CD14-positive monocyte (primary cell): ENCODE measurements at regions not wholly inside any gene's neighbourhood (a gene's known extent, or its start where the extent isn't known, plus 50 kb on each side); places are given as distances from the start of the nearest gene placed in this dataset.

ENCODE experiments used
- DNase-seq, 3 donors: peaks; one replicate each; pipeline ENCODE4 v3.0.0-alpha.2; 2011 to 2022
- H2AFZ ChIP-seq: 2 replicates; pipeline ENCODE4 v1.6.0; 2012; ENCODE audit warnings: mild to moderate bottlenecking, low read depth, low read length, inconsistent platforms; ENCODE audit not compliant: insufficient read depth, poor library complexity, severe bottlenecking
- H3K27ac ChIP-seq, 2 donors: 1 replicate in 1 of 2; 2 replicates in 1 of 2; pipeline ENCODE4 v1.5.1; 2012 to 2013; ENCODE audit warnings: low read length in 2 of 2, control low read depth in 1 of 2, inconsistent platforms in 1 of 2, low read depth in 1 of 2, mild to moderate bottlenecking in 1 of 2
- H3K27me3 ChIP-seq, 2 donors: one replicate each; pipeline versions ENCODE4 v1.6.0 to v1.6.1; 2011 to 2013; ENCODE audit warnings: low read length in 2 of 2; ENCODE audit not compliant: control insufficient read depth in 2 of 2, insufficient read depth in 2 of 2
- H3K36me3 ChIP-seq, 2 donors: replicated peaks in 1 of 2; 1 replicate in 1 of 2; 2 replicates in 1 of 2; pipeline versions ENCODE4 v1.5.1 to v1.6.1; 2012 to 2013; ENCODE audit warnings: low read length in 2 of 2, control low read depth in 1 of 2, inconsistent platforms in 1 of 2, mild to moderate bottlenecking in 1 of 2; ENCODE audit not compliant: insufficient read depth in 2 of 2, control insufficient read depth in 1 of 2
- H3K4me1 ChIP-seq, 2 donors: 1 replicate in 1 of 2; 2 replicates in 1 of 2; pipeline versions ENCODE4 v1.5.1 to v1.6.1; 2012 to 2013; ENCODE audit warnings: low read length in 2 of 2, control low read depth in 1 of 2, inconsistent platforms in 1 of 2, mild to moderate bottlenecking in 1 of 2, moderate library complexity in 1 of 2; ENCODE audit not compliant: insufficient read depth in 2 of 2, control insufficient read depth in 1 of 2
- H3K4me2 ChIP-seq: replicated peaks from 2 replicates; pipeline ENCODE3; 2012; ENCODE audit warnings: low read length, moderate library complexity, mild to moderate bottlenecking; ENCODE audit not compliant: poor library complexity, severe bottlenecking; ENCODE audit errors: extremely low read depth
- H3K4me3 ChIP-seq, 3 experiments: fragments of 200-600 bp in 1 of 3; sonication (generic) in 1 of 3; replicated peaks in 1 of 3; 1 replicate in 2 of 3; 2 replicates in 1 of 3; pipeline ENCODE4 v1.5.1; 2011 to 2013; ENCODE audit warnings: low read length in 3 of 3, mild to moderate bottlenecking in 3 of 3, control low read depth in 2 of 3, low read depth in 2 of 3, inconsistent platforms in 1 of 3, moderate library complexity in 1 of 3
- H3K79me2 ChIP-seq: 2 replicates; pipeline ENCODE4 v1.6.0; 2012; ENCODE audit warnings: mild to moderate bottlenecking, control low read depth, inconsistent platforms, low read length, moderate library complexity; ENCODE audit not compliant: insufficient read depth
- H3K9ac ChIP-seq: 2 replicates; pipeline ENCODE4 v1.6.0; 2017; ENCODE audit warnings: low read length, mild to moderate bottlenecking; ENCODE audit not compliant: insufficient read depth, poor library complexity, severe bottlenecking
- H3K9me3 ChIP-seq, 2 donors: replicated peaks in 1 of 2; 1 replicate in 1 of 2; 2 replicates in 1 of 2; pipeline versions ENCODE4 v1.5.1 to v1.6.1; 2012 to 2013; ENCODE audit warnings: low read length in 2 of 2, control low read depth in 1 of 2; ENCODE audit not compliant: control insufficient read depth in 1 of 2, insufficient read depth in 1 of 2
- H4K20me1 ChIP-seq: 2 replicates; pipeline ENCODE4 v1.6.0; 2012; ENCODE audit warnings: mild to moderate bottlenecking, low read length, control low read depth, moderate library complexity; ENCODE audit not compliant: insufficient read depth
- H3K27ac Mint-ChIP-seq, 7 donors: one replicate each; pipeline ENCODE4 v1.8.0; 2020; ENCODE audit warnings: mild to moderate bottlenecking in 7 of 7, mixed read lengths in 7 of 7, moderate library complexity in 6 of 7, inconsistent platforms in 2 of 7
- H3K27me3 Mint-ChIP-seq, 3 donors: one replicate each; pipeline ENCODE4 v1.8.0; 2021 to 2022; ENCODE audit warnings: low read depth in 3 of 3, mild to moderate bottlenecking in 3 of 3, mixed read lengths in 3 of 3, moderate library complexity in 3 of 3, inconsistent platforms in 1 of 3
- H3K36me3 Mint-ChIP-seq, 2 donors: one replicate each; pipeline ENCODE4 v1.8.0; 2020; ENCODE audit warnings: mixed read lengths in 2 of 2, inconsistent platforms in 1 of 2, mild to moderate bottlenecking in 1 of 2
- H3K4me1 Mint-ChIP-seq: one replicate; pipeline ENCODE4 v1.8.0; 2020; ENCODE audit warnings: mild to moderate bottlenecking, mixed read lengths
- H3K4me3 Mint-ChIP-seq, 2 donors: one replicate each; pipeline ENCODE4 v1.8.0; 2020; ENCODE audit warnings: mild to moderate bottlenecking in 2 of 2, mixed read lengths in 2 of 2, moderate library complexity in 1 of 2
- H3K9me3 Mint-ChIP-seq, 7 donors: one replicate each; pipeline ENCODE4 v1.8.0; 2020 to 2022; ENCODE audit warnings: mixed read lengths in 7 of 7, mild to moderate bottlenecking in 6 of 7, moderate library complexity in 6 of 7, inconsistent platforms in 2 of 7
- WGBS: methylation state at CpG from one replicate; pipeline ENCODE4 v1.1.5; 2013; ENCODE audit warnings: missing lambda C conversion rate; ENCODE audit not compliant: insufficient coverage; 5-methylcytosine and 5-hydroxymethylcytosine counted together
- intact Hi-C, 2 donors: fragments of 100-400 bp; cut with micrococcal nuclease; formaldehyde crosslinking; loops; one replicate each; pipeline versions ENCODE4 v1.15.0 to v1.15.1; 2023
- TF ChIP-seq, protein P1 (sequence below): fragments of 200-600 bp; IDR thresholded peaks from one replicate; pipeline ENCODE4 v1.8.0; 2022; ENCODE audit warnings: antibody characterized with exemption, mild to moderate bottlenecking

DNA sequence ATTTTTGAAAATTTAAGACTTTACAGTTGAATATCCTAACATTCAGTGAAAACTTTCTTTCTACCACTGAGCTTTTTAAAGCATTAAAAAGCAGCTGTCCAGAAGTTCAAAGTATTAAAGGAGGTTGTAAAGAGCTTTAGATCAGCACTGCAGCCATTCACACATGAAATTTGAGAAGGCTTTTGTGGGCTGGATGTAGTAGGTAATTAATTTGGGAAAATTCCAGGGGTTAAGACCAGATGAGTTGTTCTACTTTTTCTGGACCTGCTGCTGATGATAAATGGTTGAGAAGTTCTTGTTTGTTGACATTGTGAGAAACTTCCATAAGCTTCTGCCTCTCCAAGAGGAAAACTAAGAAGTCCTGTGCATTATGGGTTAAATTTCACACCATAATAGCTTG, 1779.6 kb upstream of the PRR20A start:
- intact Hi-C loops = no loop called here
- Mint-ChIP-seq H3K4me1 (no peaks in the 10 kb centered on the region), H3K36me3 (no peaks in the 10 kb centered on the region), H3K27me3 (peaks cover 0 to 2% (median 0%) of the 10 kb centered on the region in 3 donors), H3K9me3 (peaks cover 0 to 5% (median 0%) of the 10 kb centered on the region in 7 donors), H3K27ac (no peak overlapping the region), H3K4me3 (no peak overlapping the region)
- H3K27ac ChIP-seq = no peak overlapping the region
- H3K27me3 ChIP-seq = no peaks in the 10 kb centered on the region
- no peak for DNase-seq
- no peaks in the 10 kb centered on the region for H3K9me3 ChIP-seq
- no peaks in the 10 kb centered on the region for H3K4me1 ChIP-seq
- no peak overlapping the region for H2AFZ ChIP-seq
- no peaks in the 10 kb centered on the region for H3K36me3 ChIP-seq
- H3K4me3 ChIP-seq = no peak overlapping the region
- no peak overlapping the region for H3K4me2 ChIP-seq
- H3K79me2 ChIP-seq = no peaks in the 10 kb centered on the region
- TF ChIP-seq, protein P1, sequence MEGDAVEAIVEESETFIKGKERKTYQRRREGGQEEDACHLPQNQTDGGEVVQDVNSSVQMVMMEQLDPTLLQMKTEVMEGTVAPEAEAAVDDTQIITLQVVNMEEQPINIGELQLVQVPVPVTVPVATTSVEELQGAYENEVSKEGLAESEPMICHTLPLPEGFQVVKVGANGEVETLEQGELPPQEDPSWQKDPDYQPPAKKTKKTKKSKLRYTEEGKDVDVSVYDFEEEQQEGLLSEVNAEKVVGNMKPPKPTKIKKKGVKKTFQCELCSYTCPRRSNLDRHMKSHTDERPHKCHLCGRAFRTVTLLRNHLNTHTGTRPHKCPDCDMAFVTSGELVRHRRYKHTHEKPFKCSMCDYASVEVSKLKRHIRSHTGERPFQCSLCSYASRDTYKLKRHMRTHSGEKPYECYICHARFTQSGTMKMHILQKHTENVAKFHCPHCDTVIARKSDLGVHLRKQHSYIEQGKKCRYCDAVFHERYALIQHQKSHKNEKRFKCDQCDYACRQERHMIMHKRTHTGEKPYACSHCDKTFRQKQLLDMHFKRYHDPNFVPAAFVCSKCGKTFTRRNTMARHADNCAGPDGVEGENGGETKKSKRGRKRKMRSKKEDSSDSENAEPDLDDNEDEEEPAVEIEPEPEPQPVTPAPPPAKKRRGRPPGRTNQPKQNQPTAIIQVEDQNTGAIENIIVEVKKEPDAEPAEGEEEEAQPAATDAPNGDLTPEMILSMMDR = no peak
- no peak overlapping the region for H3K9ac ChIP-seq
- no peaks in the 10 kb centered on the region for H4K20me1 ChIP-seq

DNA sequence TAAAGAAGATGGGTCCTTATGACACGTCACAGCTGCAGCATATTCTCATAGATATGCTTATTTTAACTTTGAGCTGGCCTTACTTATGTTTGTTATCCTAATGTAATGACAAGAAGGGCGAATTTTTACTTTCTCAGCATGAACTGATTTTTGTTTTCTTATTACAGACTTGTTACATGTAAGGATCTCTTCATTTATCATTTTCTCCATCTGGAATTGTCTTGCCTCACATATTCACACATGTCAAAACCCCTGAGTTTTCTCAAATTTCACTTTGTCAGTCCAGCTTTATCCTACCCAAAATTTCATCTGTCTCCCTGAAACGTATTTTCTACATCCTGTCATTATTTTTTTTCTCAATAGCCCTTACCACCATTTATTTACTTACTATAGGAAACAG, 1774.0 kb upstream of the PRR20A start:
- DNase-seq = no peak
- no peaks in the 10 kb centered on the region for H3K4me1 Mint-ChIP-seq
- no peaks in the 10 kb centered on the region for H3K4me1 ChIP-seq
- no peak overlapping the region for H2AFZ ChIP-seq
- TF ChIP-seq, protein P1 = no peak
- H3K9me3 ChIP-seq = no peaks in the 10 kb centered on the region
- intact Hi-C loops = no loop called here
- no peak overlapping the region for H3K4me3 Mint-ChIP-seq
- H3K27ac ChIP-seq = no peak overlapping the region
- no peaks in the 10 kb centered on the region for H3K27me3 ChIP-seq
- H3K4me3 ChIP-seq = no peak overlapping the region
- H3K9ac ChIP-seq = no peak overlapping the region
- H3K4me2 ChIP-seq = no peak overlapping the region
- no peak overlapping the region for H3K27ac Mint-ChIP-seq
- H3K9me3 Mint-ChIP-seq = peaks cover 0 to 5% (median 0%) of the 10 kb centered on the region in 7 donors
- no peaks in the 10 kb centered on the region for H3K36me3 Mint-ChIP-seq
- no peaks in the 10 kb centered on the region for H3K79me2 ChIP-seq
- no peaks in the 10 kb centered on the region for H3K36me3 ChIP-seq
- no peaks in the 10 kb centered on the region for H3K27me3 Mint-ChIP-seq
- WGBS = no CpG with 5 or more reads among the region's 3 CpGs
- no peaks in the 10 kb centered on the region for H4K20me1 ChIP-seq
